Smooth muscle cell (in vitro differentiated cells): ENCODE measurements at regions not wholly inside any gene's neighbourhood (a gene's known extent, or its start where the extent isn't known, plus 50 kb on each side); places are given as distances from the start of the nearest gene placed in this dataset.

Experiments used
- DNase-seq: peaks from one replicate; lab custom pipeline; 2025; ENCODE audit not compliant: unreplicated experiment; lab: John Stamatoyannopoulos, UW
- H2AFZ ChIP-seq: fragments of 200-600 bp; sonication (generic); 2 replicates; pipeline ENCODE4 v1.6.0; 2016; ENCODE audit warnings: antibody characterized with exemption, low read depth, mild to moderate bottlenecking
- H3F3A ChIP-seq: fragments of 200-600 bp; sonication (generic); 2 replicates; pipeline ENCODE4 v1.6.0; 2017; ENCODE audit warnings: antibody characterized with exemption, low read depth
- H3K27ac ChIP-seq: fragments of 200-600 bp; sonication (generic); 2 replicates; pipeline ENCODE4 v1.5.1; 2016; ENCODE audit warnings: low read depth, mild to moderate bottlenecking
- H3K27me3 ChIP-seq: fragments of 200-600 bp; sonication (generic); 2 replicates; pipeline ENCODE4 v1.6.1; 2016; ENCODE audit warnings: low read depth, mild to moderate bottlenecking
- H3K36me3 ChIP-seq: fragments of 200-600 bp; sonication (generic); 2 replicates; pipeline ENCODE4 v1.5.1; 2016; ENCODE audit warnings: low read depth
- H3K4me1 ChIP-seq: fragments of 200-600 bp; sonication (generic); 2 replicates; pipeline ENCODE4 v1.5.1; 2016; ENCODE audit warnings: low read depth
- H3K4me2 ChIP-seq: fragments of 200-600 bp; sonication (generic); 2 replicates; pipeline ENCODE4 v1.6.0; 2016; ENCODE audit warnings: mild to moderate bottlenecking
- H3K4me3 ChIP-seq: fragments of 200-600 bp; sonication (generic); 2 replicates; pipeline ENCODE4 v1.5.1; 2016; ENCODE audit warnings: mild to moderate bottlenecking
- H3K79me2 ChIP-seq: fragments of 200-600 bp; sonication (generic); 2 replicates; pipeline ENCODE4 v1.6.0; 2016; ENCODE audit warnings: low read depth, mild to moderate bottlenecking
- H3K9ac ChIP-seq: fragments of 200-600 bp; sonication (generic); 2 replicates; pipeline ENCODE4 v1.6.0; 2016; ENCODE audit warnings: low read depth
- H3K9me3 ChIP-seq: fragments of 200-600 bp; sonication (generic); replicated peaks from 2 replicates; pipeline ENCODE4 v1.5.1; 2016; ENCODE audit warnings: low read depth
- H4K20me1 ChIP-seq: fragments of 200-600 bp; sonication (generic); 2 replicates; pipeline ENCODE4 v1.6.0; 2016; ENCODE audit warnings: low read depth
- CTCF ChIP-seq: fragments of 200-600 bp; sonication (generic); IDR thresholded peaks from 2 replicates; pipeline ENCODE4 v1.5.1; 2017; ENCODE audit warnings: borderline replicate concordance, mild to moderate bottlenecking, antibody characterized with exemption; ENCODE audit not compliant: insufficient read depth, poor library complexity, severe bottlenecking
- WGBS: methylation state at CpG from one replicate; pipeline ENCODE4 v1.1.7; 2016; ENCODE audit warnings: low lambda C conversion rate; 5-methylcytosine and 5-hydroxymethylcytosine counted together

- no peaks in the 10 kb centered on the region for H3K79me2 ChIP-seq
- WGBS = 94% methylated on average over 8 of the region's 8 CpGs
- H3F3A ChIP-seq = no peaks in the 10 kb centered on the region
- no peak overlapping the region for H3K4me2 ChIP-seq
- H4K20me1 ChIP-seq = no peaks in the 10 kb centered on the region
- no peak overlapping the region for H3K4me3 ChIP-seq
- H3K9me3 ChIP-seq = no peaks in the 10 kb centered on the region
- H3K27me3 ChIP-seq = no peaks in the 10 kb centered on the region
- TF ChIP-seq CTCF = no peak
- no peaks in the 10 kb centered on the region for H3K4me1 ChIP-seq
- H3K36me3 ChIP-seq = no peaks in the 10 kb centered on the region
- H3K27ac ChIP-seq = no peak overlapping the region
- H2AFZ ChIP-seq = no peak overlapping the region
- H3K9ac ChIP-seq = no peak overlapping the region
- DNase-seq = no peak
These were observed 135.3 kb downstream of the OAT start for GRCh38 chr10:124283215-124283948.

GRCh38 chr10:124282326-124282725 is 136.4 kb downstream of the OAT start:
- Histone ChIP-seq H3K4me3 (no peak overlapping the region), H3K4me2 (no peak overlapping the region), H3K9ac (no peak overlapping the region), H3K4me1 (no peaks in the 10 kb centered on the region), H3F3A (no peaks in the 10 kb centered on the region), H3K27me3 (no peaks in the 10 kb centered on the region), H3K27ac (no peak overlapping the region), H3K36me3 (no peaks in the 10 kb centered on the region), H3K9me3 (no peaks in the 10 kb centered on the region), H4K20me1 (no peaks in the 10 kb centered on the region), H2AFZ (no peak overlapping the region), H3K79me2 (no peaks in the 10 kb centered on the region)
- 89% methylated on average over 11 of the region's 11 CpGs for WGBS
- no peak for DNase-seq
- no peak for TF ChIP-seq CTCF

- no peak for DNase-seq
These were observed 137.1 kb downstream of the OAT start for GRCh38 chr10:124281666-124282065.

More at GRCh38 chr10:124281666-124282065, 137.1 kb downstream of the OAT start:
- Histone ChIP-seq H3K4me3 (no peak overlapping the region), H3K9ac (no peak overlapping the region), H2AFZ (no peak overlapping the region), H3K9me3 (no peaks in the 10 kb centered on the region), H4K20me1 (no peaks in the 10 kb centered on the region), H3K27ac (no peak overlapping the region), H3F3A (no peaks in the 10 kb centered on the region), H3K4me2 (no peak overlapping the region), H3K79me2 (no peaks in the 10 kb centered on the region), H3K36me3 (no peaks in the 10 kb centered on the region), H3K4me1 (no peaks in the 10 kb centered on the region), H3K27me3 (no peaks in the 10 kb centered on the region)
- WGBS = 96% methylated on average over 10 of the region's 10 CpGs
- TF ChIP-seq CTCF = no peak
